Esophagus muscularis mucosa (tissue), 4 donors: ENCODE measurements at regions not wholly inside any gene's neighbourhood (a gene's known extent, or its start where the extent isn't known, plus 50 kb on each side); places are given as distances from the start of the nearest gene placed in this dataset.

Source experiments
- EP300 ChIP-seq: sonication (generic); formaldehyde crosslinking; IDR thresholded peaks from one replicate; pipeline ENCODE4 v1.6.1; 2017; ENCODE audit warnings: antibody characterized with exemption
- POLR2A ChIP-seq: fragments of 450-650 bp; IDR thresholded peaks from one replicate; pipeline ENCODE4 v1.6.1; 2017; ENCODE audit warnings: antibody characterized with exemption, moderate library complexity, mild to moderate bottlenecking, low read depth
- POLR2AphosphoS5 ChIP-seq, 2 donors: sonication (generic); formaldehyde crosslinking; IDR thresholded peaks; one replicate each; pipeline ENCODE4 v1.6.1; 2017; ENCODE audit warnings: antibody characterized with exemption in 2 of 2
- TF ChIP-seq, protein P1 (sequence below), 3 experiments: fragments of 200-600 bp in 2 of 3; fragments of 450-650 bp in 1 of 3; sonication (generic) in 2 of 3; IDR thresholded peaks; one replicate each; pipeline ENCODE4 v1.5.1; 2017 to 2019; ENCODE audit warnings: antibody characterized with exemption in 3 of 3, mild to moderate bottlenecking in 2 of 3, moderate library complexity in 1 of 3

GRCh38 chr14:45972416-45972815, 679.2 kb downstream of the RPL10L start:
- TF ChIP-seq, protein P1, sequence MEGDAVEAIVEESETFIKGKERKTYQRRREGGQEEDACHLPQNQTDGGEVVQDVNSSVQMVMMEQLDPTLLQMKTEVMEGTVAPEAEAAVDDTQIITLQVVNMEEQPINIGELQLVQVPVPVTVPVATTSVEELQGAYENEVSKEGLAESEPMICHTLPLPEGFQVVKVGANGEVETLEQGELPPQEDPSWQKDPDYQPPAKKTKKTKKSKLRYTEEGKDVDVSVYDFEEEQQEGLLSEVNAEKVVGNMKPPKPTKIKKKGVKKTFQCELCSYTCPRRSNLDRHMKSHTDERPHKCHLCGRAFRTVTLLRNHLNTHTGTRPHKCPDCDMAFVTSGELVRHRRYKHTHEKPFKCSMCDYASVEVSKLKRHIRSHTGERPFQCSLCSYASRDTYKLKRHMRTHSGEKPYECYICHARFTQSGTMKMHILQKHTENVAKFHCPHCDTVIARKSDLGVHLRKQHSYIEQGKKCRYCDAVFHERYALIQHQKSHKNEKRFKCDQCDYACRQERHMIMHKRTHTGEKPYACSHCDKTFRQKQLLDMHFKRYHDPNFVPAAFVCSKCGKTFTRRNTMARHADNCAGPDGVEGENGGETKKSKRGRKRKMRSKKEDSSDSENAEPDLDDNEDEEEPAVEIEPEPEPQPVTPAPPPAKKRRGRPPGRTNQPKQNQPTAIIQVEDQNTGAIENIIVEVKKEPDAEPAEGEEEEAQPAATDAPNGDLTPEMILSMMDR (IDR thresholded peaks at IDR 0.05): no peak
- no peak for TF ChIP-seq POLR2A
- no peak for TF ChIP-seq POLR2AphosphoS5 (IDR thresholded peaks at IDR 0.05)
- TF ChIP-seq EP300: no peak
